Nephron (organoid): ENCODE measurements at regions not wholly inside any gene's neighbourhood (a gene's known extent, or its start where the extent isn't known, plus 50 kb on each side); places are given as distances from the start of the nearest gene placed in this dataset.

ENCODE experiments used
- H3K27ac Mint-ChIP-seq, 3 experiments: 2 replicates each; pipeline ENCODE4 v1.8.0; 2020; ENCODE audit warnings: mixed read lengths in 3 of 3, mild to moderate bottlenecking in 2 of 3, moderate library complexity in 1 of 3
- H3K27me3 Mint-ChIP-seq: 2 replicates; pipeline ENCODE4 v1.8.0; 2021; ENCODE audit warnings: low read depth, mild to moderate bottlenecking, moderate library complexity, mixed read lengths
- H3K36me3 Mint-ChIP-seq: 2 replicates; pipeline ENCODE4 v1.8.0; 2020; ENCODE audit warnings: low read depth, mixed read lengths
- H3K4me1 Mint-ChIP-seq: 2 replicates; pipeline ENCODE4 v1.8.0; 2020; ENCODE audit warnings: mixed read lengths
- H3K4me3 Mint-ChIP-seq, 3 experiments: 2 replicates each; pipeline ENCODE4 v1.8.0; 2020; ENCODE audit warnings: mild to moderate bottlenecking in 3 of 3, mixed read lengths in 3 of 3, moderate library complexity in 2 of 3
- H3K9me3 Mint-ChIP-seq: 2 replicates; pipeline ENCODE4 v1.8.0; 2020; ENCODE audit warnings: mixed read lengths
- CTCF ChIP-seq, 3 experiments: fragments of 200-600 bp; sonication (generic); IDR thresholded peaks; one replicate each; pipeline ENCODE4 v1.5.0; 2021; ENCODE audit warnings: antibody characterized with exemption in 3 of 3; ENCODE audit not compliant: unreplicated experiment in 3 of 3

DNA sequence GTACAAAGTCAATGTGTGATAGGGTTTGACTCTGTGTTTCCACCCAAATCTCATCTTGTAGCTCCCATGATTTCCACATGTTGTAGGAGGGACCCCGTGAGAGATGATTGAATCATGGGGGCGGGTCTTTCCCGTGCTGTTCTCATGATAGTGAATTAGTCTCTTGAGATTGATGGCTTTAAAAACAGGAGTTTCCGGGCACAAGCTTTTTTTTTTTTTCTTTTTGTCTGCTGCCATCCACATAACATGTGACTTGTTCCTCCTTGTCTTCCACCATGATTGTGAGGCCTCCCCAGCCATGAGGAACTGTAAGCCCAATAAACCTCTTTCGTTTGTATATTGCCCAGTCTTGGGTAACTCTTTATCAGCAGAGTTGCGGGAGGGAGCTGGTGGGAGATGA lies 259.6 kb downstream of the TUSC7 start:
- Mint-ChIP-seq H3K4me1 (no peaks in the 10 kb centered on the region), H3K27ac (no peak overlapping the region), H3K27me3 (no peaks in the 10 kb centered on the region)

DNA sequence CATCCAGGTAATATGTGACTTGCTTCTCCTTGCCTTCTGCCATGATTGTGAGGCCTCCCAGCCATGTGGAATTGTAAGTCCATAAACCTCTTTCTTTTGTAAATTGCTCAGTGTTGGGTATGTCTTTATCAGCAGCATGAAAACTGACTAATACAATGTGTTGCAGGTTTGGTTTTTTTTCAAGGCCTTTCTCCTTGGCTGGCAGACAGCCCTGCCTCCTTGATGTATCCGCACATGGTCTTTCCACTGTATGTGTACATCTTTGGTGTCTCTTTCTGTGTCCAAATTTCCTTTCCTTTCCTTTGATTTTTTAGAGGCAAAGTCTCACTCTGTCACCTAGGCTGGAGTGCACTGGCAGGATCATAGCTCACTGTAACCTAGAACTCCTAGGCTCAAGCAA lies 260.1 kb downstream of the TUSC7 start:
- no peak overlapping the region for H3K4me3 Mint-ChIP-seq
- TF ChIP-seq CTCF (IDR thresholded peaks at IDR 0.05; ENCODE audit: unreplicated experiment in 3 of 3), result no peak
- H3K9me3 Mint-ChIP-seq, result no peaks in the 10 kb centered on the region
- H3K27me3 Mint-ChIP-seq, result no peaks in the 10 kb centered on the region
- no peak overlapping the region for H3K27ac Mint-ChIP-seq
- no peaks in the 10 kb centered on the region for H3K4me1 Mint-ChIP-seq
- no peaks in the 10 kb centered on the region for H3K36me3 Mint-ChIP-seq

More for the DNA sequence above, 259.6 kb downstream of the TUSC7 start:
- H3K4me3 Mint-ChIP-seq, result no peak overlapping the region
- H3K9me3 Mint-ChIP-seq, result no peaks in the 10 kb centered on the region
- H3K36me3 Mint-ChIP-seq, result no peaks in the 10 kb centered on the region
- TF ChIP-seq CTCF (IDR thresholded peaks at IDR 0.05; ENCODE audit: unreplicated experiment in 3 of 3), result no peak

DNA sequence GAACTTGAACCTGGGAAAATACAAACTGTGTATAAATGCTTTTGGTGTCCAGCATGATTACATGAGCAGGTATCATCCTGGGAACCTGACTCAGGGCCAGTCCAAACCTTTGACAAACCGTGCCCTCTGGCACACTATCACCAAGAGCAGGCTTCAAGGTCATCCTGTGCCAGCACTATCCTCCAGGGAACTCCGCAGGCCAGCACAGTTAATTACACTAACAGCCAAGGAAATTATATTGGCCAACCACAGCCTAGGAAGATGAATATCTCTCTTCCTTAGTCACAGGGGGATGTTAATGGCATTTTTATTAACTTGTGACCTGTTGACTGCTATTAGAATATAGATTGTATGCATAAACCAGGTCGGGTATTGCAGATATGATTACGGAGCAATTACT lies 262.0 kb downstream of the TUSC7 start:
- Mint-ChIP-seq H3K27me3 (no peaks in the 10 kb centered on the region), H3K27ac (no peak overlapping the region), H3K4me1 (no peaks in the 10 kb centered on the region), H3K4me3 (no peak overlapping the region), H3K36me3 (no peaks in the 10 kb centered on the region), H3K9me3 (no peaks in the 10 kb centered on the region)
- no peak for TF ChIP-seq CTCF (IDR thresholded peaks at IDR 0.05; ENCODE audit: unreplicated experiment in 3 of 3)

GRCh38 chr3:116974702-116975101 lies 265.1 kb downstream of the TUSC7 start:
- Mint-ChIP-seq H3K36me3 (no peaks in the 10 kb centered on the region), H3K4me1 (no peaks in the 10 kb centered on the region), H3K27me3 (no peaks in the 10 kb centered on the region), H3K27ac (no peak overlapping the region), H3K4me3 (no peak overlapping the region), H3K9me3 (no peaks in the 10 kb centered on the region)
- no peak for TF ChIP-seq CTCF (IDR thresholded peaks at IDR 0.05; ENCODE audit: unreplicated experiment in 3 of 3)

DNA sequence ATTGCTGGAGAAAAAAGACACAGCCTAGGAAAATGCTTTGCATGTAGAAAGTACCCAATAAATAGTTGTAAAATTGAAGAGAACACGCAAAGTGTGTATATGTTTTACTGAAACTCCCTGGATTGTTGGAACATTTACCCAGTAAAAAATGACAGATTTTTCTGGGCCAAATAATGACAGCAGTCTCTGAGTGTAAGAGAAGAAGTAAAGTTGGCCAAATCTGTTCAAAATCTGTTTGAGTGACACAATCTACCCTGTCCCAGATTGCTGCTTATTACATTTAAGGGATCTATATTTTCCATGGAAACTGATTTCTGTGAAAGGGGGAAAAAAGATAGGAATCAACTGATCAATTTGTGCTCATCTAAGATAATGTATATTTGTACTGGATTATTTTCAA lies 267.9 kb downstream of the TUSC7 start:
- Mint-ChIP-seq H3K4me3 (no peak overlapping the region), H3K9me3 (no peaks in the 10 kb centered on the region), H3K27me3 (no peaks in the 10 kb centered on the region), H3K27ac (no peak overlapping the region), H3K4me1 (no peaks in the 10 kb centered on the region), H3K36me3 (no peaks in the 10 kb centered on the region)
- TF ChIP-seq CTCF (IDR thresholded peaks at IDR 0.05; ENCODE audit: unreplicated experiment in 3 of 3), result no peak

- Mint-ChIP-seq H3K36me3 (no peaks in the 10 kb centered on the region), H3K27ac (no peak overlapping the region), H3K9me3 (peaks cover 4% of the 10 kb centered on the region), H3K4me3 (no peak overlapping the region), H3K4me1 (no peaks in the 10 kb centered on the region), H3K27me3 (no peaks in the 10 kb centered on the region)
- no peak for TF ChIP-seq CTCF (IDR thresholded peaks at IDR 0.05; ENCODE audit: unreplicated experiment in 3 of 3)
These were observed 270.5 kb downstream of the TUSC7 start for GRCh38 chr3:116980099-116980498.
